H1 (cell line): ENCODE measurements at regions not wholly inside any gene's neighbourhood (a gene's known extent, or its start where the extent isn't known, plus 50 kb on each side); places are given as distances from the start of the nearest gene placed in this dataset.

Source experiments
- CTCF ChIA-PET: fragments of 300-600 bp; sonication (Branson Sonifier 250); formaldehyde crosslinking; loops from one replicate; lab custom pipeline; 2021; ENCODE audit not compliant: partially characterized antibody; lab: Charles Lee
- POLR2A ChIA-PET: fragments of 300-600 bp; sonication (Branson Sonifier 250); formaldehyde crosslinking; loops from one replicate; lab custom pipeline; 2021; ENCODE audit warnings: inconsistent platforms; ENCODE audit not compliant: partially characterized antibody; lab: Charles Lee
- DNase-seq, 2 experiments: peaks; one replicate each; pipeline versions ENCODE4 v3.0.0 to v3.0.0-alpha.2; 2010 to 2022; ENCODE audit warnings: low spot score in 2 of 2, low read depth in 1 of 2, mixed read lengths in 1 of 2
- FAIRE-seq: peaks from 2 replicates; lab custom pipeline; 2011; peaks lifted over from hg19 to GRCh38; lab: Jason Lieb, UNC
- H2AFZ ChIP-seq: 2 replicates; pipeline ENCODE4 v1.8.1; 2012; ENCODE audit warnings: low read length, inconsistent platforms
- H2AK5ac ChIP-seq: 2 replicates; pipeline ENCODE4 v1.6.1; 2013; ENCODE audit warnings: low read depth, low read length
- H2BK120ac ChIP-seq: replicated peaks from 2 replicates; pipeline ENCODE3; 2013; ENCODE audit warnings: low read depth, low read length, inconsistent platforms
- H2BK12ac ChIP-seq: 2 replicates; pipeline ENCODE4 v1.6.1; 2013; ENCODE audit warnings: low read depth, low read length
- H2BK15ac ChIP-seq: 2 replicates; pipeline ENCODE4 v1.6.1; 2013; ENCODE audit warnings: low read length
- H2BK20ac ChIP-seq: 2 replicates; pipeline ENCODE4 v1.6.1; 2013; ENCODE audit warnings: low read length
- H2BK5ac ChIP-seq: 2 replicates; pipeline ENCODE4 v1.6.1; 2013; ENCODE audit warnings: low read depth, low read length
- H3K14ac ChIP-seq: 2 replicates; pipeline ENCODE4 v1.6.1; 2013; ENCODE audit warnings: inconsistent platforms; ENCODE audit not compliant: insufficient read length
- H3K18ac ChIP-seq: 2 replicates; pipeline ENCODE4 v1.6.1; 2013; ENCODE audit warnings: low read length; ENCODE audit errors: extremely low read depth
- H3K23ac ChIP-seq: 2 replicates; pipeline ENCODE4 v1.6.1; 2013; ENCODE audit warnings: inconsistent platforms; ENCODE audit not compliant: insufficient read length
- H3K23me2 ChIP-seq: 2 replicates; pipeline ENCODE4 v1.6.1; 2013; ENCODE audit warnings: low read depth, low read length
- H3K27ac ChIP-seq: 2 replicates; pipeline ENCODE4 v1.6.1; 2011; ENCODE audit warnings: low read depth, low read length, inconsistent platforms
- H3K27me3 ChIP-seq, 4 experiments: replicated peaks in 1 of 4; 1 replicate in 1 of 4; 2 replicates in 3 of 4; pipeline versions ENCODE4 v1.6.1 to v1.8.1; 2011 to 2013; ENCODE audit warnings: low read length in 3 of 4, mild to moderate bottlenecking in 3 of 4, inconsistent platforms in 2 of 4, mixed read lengths in 2 of 4, moderate library complexity in 1 of 4; ENCODE audit not compliant: control insufficient read depth in 3 of 4, insufficient read depth in 3 of 4; ENCODE audit errors: extremely low read depth in 1 of 4
- H3K36me3 ChIP-seq, 4 experiments: 2 replicates each; pipeline versions ENCODE4 v1.6.1 to v1.8.1; 2011 to 2013; ENCODE audit warnings: mild to moderate bottlenecking in 4 of 4, low read length in 3 of 4, moderate library complexity in 2 of 4, control low read depth in 1 of 4, inconsistent platforms in 1 of 4; ENCODE audit not compliant: insufficient read depth in 4 of 4, control insufficient read depth in 2 of 4
- H3K4ac ChIP-seq: replicated peaks from 2 replicates; pipeline ENCODE3; 2013; ENCODE audit warnings: low read length, low read depth, mixed read lengths, inconsistent platforms; ENCODE audit not compliant: insufficient read length
- H3K4me1 ChIP-seq, 4 experiments: replicated peaks in 1 of 4; 1 replicate in 1 of 4; 2 replicates in 3 of 4; pipeline versions ENCODE4 v1.6.1 to v1.8.1; 2011 to 2013; ENCODE audit warnings: low read length in 3 of 4, inconsistent platforms in 2 of 4, mixed read lengths in 1 of 4; ENCODE audit not compliant: insufficient read depth in 4 of 4, control insufficient read depth in 3 of 4
- H3K4me2 ChIP-seq, 2 experiments: 2 replicates each; pipeline versions ENCODE4 v1.6.1 to v1.8.1; 2011 to 2013; ENCODE audit warnings: low read depth in 2 of 2, low read length in 2 of 2, control low read depth in 1 of 2, inconsistent platforms in 1 of 2, mild to moderate bottlenecking in 1 of 2; ENCODE audit not compliant: insufficient read depth in 1 of 2
- H3K4me3 ChIP-seq, 4 experiments: fragments of 200-600, 300-600 bp in 1 of 4; sonication (generic), shearing (Covaris generic), sonication (Bioruptor Twin) in 1 of 4; 2 replicates each; pipeline versions ENCODE4 v1.5.1 to v1.8.1; 2011 to 2016; ENCODE audit warnings: low read length in 4 of 4, low read depth in 3 of 4, control low read depth in 2 of 4, inconsistent platforms in 2 of 4, mild to moderate bottlenecking in 2 of 4, mixed read lengths in 1 of 4, moderate library complexity in 1 of 4; ENCODE audit not compliant: insufficient read depth in 2 of 4; ENCODE audit errors: extremely low read depth in 1 of 4
- H3K56ac ChIP-seq: replicated peaks from 2 replicates; pipeline ENCODE3; 2013; ENCODE audit warnings: low read depth, mild to moderate bottlenecking, mixed read lengths, low read length, inconsistent platforms; ENCODE audit not compliant: insufficient read length
- H3K79me1 ChIP-seq: 2 replicates; pipeline ENCODE4 v1.6.1; 2013; ENCODE audit warnings: low read depth, low read length, control low read depth
- H3K79me2 ChIP-seq, 2 experiments: 2 replicates each; pipeline versions ENCODE4 v1.6.1 to v1.8.1; 2012 to 2013; ENCODE audit warnings: low read length in 2 of 2, mild to moderate bottlenecking in 2 of 2, inconsistent platforms in 1 of 2; ENCODE audit not compliant: insufficient read depth in 2 of 2, control insufficient read depth in 1 of 2
- H3K9ac ChIP-seq, 4 experiments: replicated peaks in 1 of 4; 1 replicate in 1 of 4; 2 replicates in 3 of 4; pipeline versions ENCODE4 v1.6.1 to v1.8.1; 2011 to 2013; ENCODE audit warnings: low read depth in 3 of 4, low read length in 3 of 4, control low read depth in 2 of 4, mild to moderate bottlenecking in 2 of 4, moderate library complexity in 2 of 4, inconsistent platforms in 1 of 4; ENCODE audit errors: extremely low read depth in 1 of 4
- H3K9me3 ChIP-seq, 2 experiments: 2 replicates each; pipeline versions ENCODE4 v1.6.1 to v1.8.1; 2012 to 2013; ENCODE audit warnings: mild to moderate bottlenecking in 2 of 2, moderate library complexity in 2 of 2, control low read depth in 1 of 2, inconsistent platforms in 1 of 2, low read depth in 1 of 2, low read length in 1 of 2, mixed read lengths in 1 of 2; ENCODE audit not compliant: insufficient read depth in 2 of 2
- H4K20me1 ChIP-seq, 2 experiments: replicated peaks in 1 of 2; 2 replicates each; pipeline versions ENCODE3 to v1.8.1; 2011 to 2013; ENCODE audit warnings: inconsistent platforms in 2 of 2, low read length in 2 of 2, mild to moderate bottlenecking in 1 of 2; ENCODE audit not compliant: insufficient read depth in 2 of 2, control insufficient read depth in 1 of 2
- H4K5ac ChIP-seq: 2 replicates; pipeline ENCODE4 v1.6.1; 2013; ENCODE audit warnings: low read length, low read depth, mixed read lengths, inconsistent platforms; ENCODE audit not compliant: insufficient read length
- H4K8ac ChIP-seq: 2 replicates; pipeline ENCODE4 v1.8.0; 2013; ENCODE audit warnings: mild to moderate bottlenecking, moderate library complexity, low read length, inconsistent platforms; ENCODE audit not compliant: insufficient read depth; ENCODE audit errors: extremely low read depth
- H4K91ac ChIP-seq: replicated peaks from 2 replicates; pipeline ENCODE3; 2013; ENCODE audit warnings: low read length, mixed read lengths, inconsistent platforms; ENCODE audit not compliant: insufficient read length
- HDAC6 ChIP-seq: IDR thresholded peaks from one replicate; pipeline ENCODE4 v1.7.1; 2012; ENCODE audit warnings: low read depth, mild to moderate bottlenecking, inconsistent platforms, low read length, moderate library complexity
- SIRT6 ChIP-seq: IDR thresholded peaks from one replicate; pipeline ENCODE4 v1.7.1; 2012; ENCODE audit warnings: low read length, inconsistent platforms
- SIX5 ChIP-seq: IDR thresholded peaks from 2 replicates; pipeline ENCODE4 v1.6.1; 2011; ENCODE audit warnings: mild to moderate bottlenecking, low read depth, low read length
- SRF ChIP-seq: IDR thresholded peaks from 2 replicates; pipeline ENCODE4 v1.6.1; 2011; ENCODE audit warnings: mild to moderate bottlenecking, low read depth, low read length, moderate library complexity
- ZNF274 ChIP-seq: IDR thresholded peaks from 2 replicates; pipeline ENCODE4 v1.7.0; 2012; ENCODE audit warnings: low read length, borderline replicate concordance; ENCODE audit errors: extremely low read depth

DNA sequence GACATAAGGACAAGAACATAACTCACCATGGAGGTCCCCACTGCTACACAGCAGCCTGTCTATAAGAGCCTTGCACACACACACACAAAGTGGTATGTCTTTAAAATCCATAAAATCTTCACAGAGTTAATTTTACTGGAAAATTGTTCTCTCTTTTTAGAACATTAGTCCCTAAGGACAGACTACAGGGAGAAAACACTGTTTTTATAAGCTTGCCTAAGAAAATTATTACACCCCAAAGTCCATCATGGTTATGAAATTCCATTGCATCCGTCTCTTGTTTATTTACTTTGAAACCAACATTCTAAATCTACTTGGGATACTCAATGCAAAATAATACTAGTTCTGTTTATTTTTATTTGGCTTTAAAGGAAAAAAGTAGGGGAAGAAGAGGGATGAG, 197.4 kb downstream of the SETD4 start (continued):
- TF ChIP-seq ZNF274 (no peak), SIRT6 (no peak)

DNA sequence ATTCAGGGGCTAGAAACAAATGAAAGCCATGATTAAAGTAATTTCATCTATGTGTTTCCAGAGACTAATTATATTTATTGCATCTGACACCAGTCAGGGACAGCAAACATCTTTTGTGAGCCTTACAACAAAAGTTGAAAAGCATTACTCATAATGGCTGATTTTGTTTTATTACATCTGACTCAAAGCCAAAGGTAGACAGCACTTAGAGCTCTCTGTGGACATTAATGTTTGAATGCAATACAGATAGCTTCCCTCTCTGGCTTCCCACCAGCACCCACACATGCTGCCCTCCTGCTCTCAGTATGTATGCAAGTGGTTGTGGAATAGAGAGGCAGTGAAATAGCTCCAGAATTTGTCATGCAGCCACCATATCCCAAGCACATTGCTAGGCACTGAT, 198.7 kb downstream of the SETD4 start:
- FAIRE-seq (no peak), DNase-seq (no peak)
- Histone ChIP-seq H3K36me3 (no peaks in the 10 kb centered on the region), H4K8ac (no peak overlapping the region), H2BK5ac (no peak overlapping the region), H3K4me2 (no peak overlapping the region), H3K27ac (no peak overlapping the region), H3K4ac (no peak overlapping the region), H3K23me2 (no peaks in the 10 kb centered on the region), H3K79me1 (no peaks in the 10 kb centered on the region), H3K9me3 (no peaks in the 10 kb centered on the region), H2BK15ac (no peak overlapping the region), H3K14ac (no peak overlapping the region), H3K23ac (no peak overlapping the region), H2AFZ (no peak overlapping the region), H3K18ac (no peak overlapping the region), H2BK20ac (no peak overlapping the region), H2BK120ac (no peak overlapping the region), H3K56ac (no peak overlapping the region), H3K27me3 (no peaks in the 10 kb centered on the region), H4K91ac (no peak overlapping the region), H2BK12ac (no peak overlapping the region), H3K4me1 (no peaks in the 10 kb centered on the region), H4K5ac (no peak overlapping the region), H4K20me1 (no peaks in the 10 kb centered on the region), H3K79me2 (no peaks in the 10 kb centered on the region), H3K9ac (no peak overlapping the region), H2AK5ac (no peak overlapping the region), H3K4me3 (no peak overlapping the region)
- ChIA-PET POLR2A (no interaction called here), CTCF (interaction anchor here (1.4 kb wide), 1 partner anchor 21 kb away, joined by 3 read pairs; no protein-coding TSS in a partner anchor)
- TF ChIP-seq HDAC6 (no peak), SIX5 (no peak), SIRT6 (no peak), SRF (no peak)
